ENCODE measurements at regions not wholly inside any gene's neighbourhood (a gene's known extent, or its start where the extent isn't known, plus 50 kb on each side); places are given as distances from the start of the nearest gene placed in this dataset.

DNA sequence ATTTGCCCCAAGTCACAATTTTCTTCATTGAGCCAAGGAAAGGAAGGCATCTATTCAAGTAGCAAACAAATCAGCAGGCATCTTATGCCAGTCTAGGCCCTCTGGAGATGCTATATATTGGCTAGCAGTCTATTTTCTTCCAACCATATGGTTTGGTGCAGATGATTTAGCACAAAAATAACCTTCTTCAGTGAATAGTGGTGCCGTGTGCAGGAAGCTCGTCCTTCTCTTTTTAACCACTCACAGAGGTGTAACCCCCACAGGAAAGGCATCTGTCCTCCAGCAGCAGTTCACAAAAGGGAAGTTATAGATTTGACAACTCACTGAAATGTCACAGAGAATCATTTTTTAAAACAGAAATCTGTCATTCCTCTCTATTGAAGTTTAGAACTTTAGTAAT, 445.7 kb upstream of the SYT1 start:
- TF ChIP-seq, protein P1, sequence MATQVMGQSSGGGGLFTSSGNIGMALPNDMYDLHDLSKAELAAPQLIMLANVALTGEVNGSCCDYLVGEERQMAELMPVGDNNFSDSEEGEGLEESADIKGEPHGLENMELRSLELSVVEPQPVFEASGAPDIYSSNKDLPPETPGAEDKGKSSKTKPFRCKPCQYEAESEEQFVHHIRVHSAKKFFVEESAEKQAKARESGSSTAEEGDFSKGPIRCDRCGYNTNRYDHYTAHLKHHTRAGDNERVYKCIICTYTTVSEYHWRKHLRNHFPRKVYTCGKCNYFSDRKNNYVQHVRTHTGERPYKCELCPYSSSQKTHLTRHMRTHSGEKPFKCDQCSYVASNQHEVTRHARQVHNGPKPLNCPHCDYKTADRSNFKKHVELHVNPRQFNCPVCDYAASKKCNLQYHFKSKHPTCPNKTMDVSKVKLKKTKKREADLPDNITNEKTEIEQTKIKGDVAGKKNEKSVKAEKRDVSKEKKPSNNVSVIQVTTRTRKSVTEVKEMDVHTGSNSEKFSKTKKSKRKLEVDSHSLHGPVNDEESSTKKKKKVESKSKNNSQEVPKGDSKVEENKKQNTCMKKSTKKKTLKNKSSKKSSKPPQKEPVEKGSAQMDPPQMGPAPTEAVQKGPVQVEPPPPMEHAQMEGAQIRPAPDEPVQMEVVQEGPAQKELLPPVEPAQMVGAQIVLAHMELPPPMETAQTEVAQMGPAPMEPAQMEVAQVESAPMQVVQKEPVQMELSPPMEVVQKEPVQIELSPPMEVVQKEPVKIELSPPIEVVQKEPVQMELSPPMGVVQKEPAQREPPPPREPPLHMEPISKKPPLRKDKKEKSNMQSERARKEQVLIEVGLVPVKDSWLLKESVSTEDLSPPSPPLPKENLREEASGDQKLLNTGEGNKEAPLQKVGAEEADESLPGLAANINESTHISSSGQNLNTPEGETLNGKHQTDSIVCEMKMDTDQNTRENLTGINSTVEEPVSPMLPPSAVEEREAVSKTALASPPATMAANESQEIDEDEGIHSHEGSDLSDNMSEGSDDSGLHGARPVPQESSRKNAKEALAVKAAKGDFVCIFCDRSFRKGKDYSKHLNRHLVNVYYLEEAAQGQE (tag by site-specific recombination; IDR thresholded peaks at IDR 0.05) = no peak
- TF ChIP-seq, protein P2, sequence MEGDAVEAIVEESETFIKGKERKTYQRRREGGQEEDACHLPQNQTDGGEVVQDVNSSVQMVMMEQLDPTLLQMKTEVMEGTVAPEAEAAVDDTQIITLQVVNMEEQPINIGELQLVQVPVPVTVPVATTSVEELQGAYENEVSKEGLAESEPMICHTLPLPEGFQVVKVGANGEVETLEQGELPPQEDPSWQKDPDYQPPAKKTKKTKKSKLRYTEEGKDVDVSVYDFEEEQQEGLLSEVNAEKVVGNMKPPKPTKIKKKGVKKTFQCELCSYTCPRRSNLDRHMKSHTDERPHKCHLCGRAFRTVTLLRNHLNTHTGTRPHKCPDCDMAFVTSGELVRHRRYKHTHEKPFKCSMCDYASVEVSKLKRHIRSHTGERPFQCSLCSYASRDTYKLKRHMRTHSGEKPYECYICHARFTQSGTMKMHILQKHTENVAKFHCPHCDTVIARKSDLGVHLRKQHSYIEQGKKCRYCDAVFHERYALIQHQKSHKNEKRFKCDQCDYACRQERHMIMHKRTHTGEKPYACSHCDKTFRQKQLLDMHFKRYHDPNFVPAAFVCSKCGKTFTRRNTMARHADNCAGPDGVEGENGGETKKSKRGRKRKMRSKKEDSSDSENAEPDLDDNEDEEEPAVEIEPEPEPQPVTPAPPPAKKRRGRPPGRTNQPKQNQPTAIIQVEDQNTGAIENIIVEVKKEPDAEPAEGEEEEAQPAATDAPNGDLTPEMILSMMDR (tag by site-specific recombination; IDR thresholded peaks at IDR 0.05) = no peak
- TF ChIP-seq, protein P3, sequence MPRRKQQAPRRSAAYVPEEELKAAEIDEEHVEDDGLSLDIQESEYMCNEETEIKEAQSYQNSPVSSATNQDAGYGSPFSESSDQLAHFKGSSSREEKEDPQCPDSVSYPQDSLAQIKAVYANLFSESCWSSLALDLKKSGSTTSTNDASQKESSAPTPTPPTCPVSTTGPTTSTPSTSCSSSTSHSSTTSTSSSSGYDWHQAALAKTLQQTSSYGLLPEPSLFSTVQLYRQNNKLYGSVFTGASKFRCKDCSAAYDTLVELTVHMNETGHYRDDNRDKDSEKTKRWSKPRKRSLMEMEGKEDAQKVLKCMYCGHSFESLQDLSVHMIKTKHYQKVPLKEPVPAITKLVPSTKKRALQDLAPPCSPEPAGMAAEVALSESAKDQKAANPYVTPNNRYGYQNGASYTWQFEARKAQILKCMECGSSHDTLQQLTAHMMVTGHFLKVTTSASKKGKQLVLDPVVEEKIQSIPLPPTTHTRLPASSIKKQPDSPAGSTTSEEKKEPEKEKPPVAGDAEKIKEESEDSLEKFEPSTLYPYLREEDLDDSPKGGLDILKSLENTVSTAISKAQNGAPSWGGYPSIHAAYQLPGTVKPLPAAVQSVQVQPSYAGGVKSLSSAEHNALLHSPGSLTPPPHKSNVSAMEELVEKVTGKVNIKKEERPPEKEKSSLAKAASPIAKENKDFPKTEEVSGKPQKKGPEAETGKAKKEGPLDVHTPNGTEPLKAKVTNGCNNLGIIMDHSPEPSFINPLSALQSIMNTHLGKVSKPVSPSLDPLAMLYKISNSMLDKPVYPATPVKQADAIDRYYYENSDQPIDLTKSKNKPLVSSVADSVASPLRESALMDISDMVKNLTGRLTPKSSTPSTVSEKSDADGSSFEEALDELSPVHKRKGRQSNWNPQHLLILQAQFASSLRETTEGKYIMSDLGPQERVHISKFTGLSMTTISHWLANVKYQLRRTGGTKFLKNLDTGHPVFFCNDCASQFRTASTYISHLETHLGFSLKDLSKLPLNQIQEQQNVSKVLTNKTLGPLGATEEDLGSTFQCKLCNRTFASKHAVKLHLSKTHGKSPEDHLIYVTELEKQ (tag by site-specific recombination; IDR thresholded peaks at IDR 0.05; ENCODE audit: borderline replicate concordance) = no peak
- TF ChIP-seq ZNF335 (tag by site-specific recombination; conservative IDR thresholded peaks at IDR 0.05) = no peak
- TF ChIP-seq ZNF629 (tag by site-specific recombination; IDR thresholded peaks at IDR 0.05) = no peak
- TF ChIP-seq ZNF664 (tag by site-specific recombination; IDR thresholded peaks at IDR 0.05) = no peak
- TF ChIP-seq HOXA7 (CRISPR knock-in tag; IDR thresholded peaks at IDR 0.05; ENCODE audit: borderline replicate concordance) = no peak
- no peak for TF ChIP-seq ZNF274 (IDR thresholded peaks at IDR 0.05; ENCODE audit: low read length)
- TF ChIP-seq ZNF274 (tag by site-specific recombination; IDR thresholded peaks at IDR 0.05; ENCODE audit: borderline replicate concordance) = no peak

Data from HEK293 (cell line).